Renal pelvis (tissue), 1 donor: ENCODE measurements at regions not wholly inside any gene's neighbourhood (a gene's known extent, or its start where the extent isn't known, plus 50 kb on each side); places are given as distances from the start of the nearest gene placed in this dataset.
"Not testable (repeated sequence)": the region's sequence is repeated elsewhere in the genome, so short reads cannot be mapped to it uniquely, and the experiment has no call there.

Experiments used
- DNase-seq: peaks from one replicate; pipeline ENCODE4 v3.0.0-alpha.2; 2013

DNA sequence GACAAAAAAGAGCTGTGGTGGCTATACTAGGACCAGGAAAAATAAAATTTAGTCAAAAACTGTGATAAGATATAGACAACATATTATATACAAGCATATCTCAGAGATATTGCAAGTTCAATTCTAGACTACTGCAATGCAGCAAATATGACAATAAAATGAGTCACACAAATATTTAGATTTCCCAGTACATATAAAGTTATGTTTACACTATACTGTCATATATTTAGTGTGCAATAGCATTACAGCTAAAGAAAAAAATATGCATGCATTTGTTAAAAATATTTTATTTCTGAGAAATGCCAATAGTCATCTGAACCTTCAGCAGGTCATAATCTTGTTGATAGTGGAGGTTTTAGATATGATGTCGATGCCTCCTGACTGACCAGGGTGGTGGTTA, 72.1 kb downstream of the AKR1C4 start:
- DNase-seq: no peak

DNA sequence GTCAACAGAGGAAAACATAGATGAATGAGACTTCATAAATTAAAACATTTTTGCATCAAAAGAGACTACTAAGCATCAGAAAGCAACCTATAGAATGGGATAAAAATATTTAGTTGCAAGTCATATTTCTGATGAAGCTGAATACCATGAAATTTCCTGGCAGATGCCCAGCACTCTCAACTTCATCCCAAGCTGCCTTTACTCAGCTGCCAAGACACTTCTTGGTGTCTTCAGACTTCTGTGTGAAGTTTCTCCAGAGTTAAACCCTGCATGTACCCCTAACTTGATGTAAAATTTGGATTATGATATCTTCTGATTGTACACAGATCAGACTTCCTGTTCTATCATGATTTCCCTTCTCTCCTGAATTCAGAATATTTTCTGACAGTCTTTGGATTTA, 73.2 kb downstream of the AKR1C4 start:
- no peak for DNase-seq

DNA sequence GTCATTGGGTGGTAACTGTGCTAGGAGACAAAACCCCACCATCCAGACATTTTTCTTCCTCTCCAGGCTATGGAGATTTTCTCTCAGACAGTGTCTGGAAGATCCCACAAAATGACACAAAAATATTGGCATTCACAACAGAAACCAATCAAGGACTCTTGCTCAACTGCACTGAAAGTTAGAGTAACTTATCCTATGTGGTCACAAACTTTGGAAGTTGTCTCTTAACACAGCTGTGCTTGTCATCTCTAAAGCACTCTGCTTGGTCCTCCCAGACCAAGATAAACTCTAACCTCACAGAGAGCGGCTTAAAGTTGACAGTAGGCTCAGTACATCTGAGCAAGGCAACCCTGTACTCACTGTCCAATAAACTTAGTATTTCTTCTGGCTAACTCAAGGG, 74.9 kb downstream of the AKR1C4 start:
- no peak for DNase-seq

DNA sequence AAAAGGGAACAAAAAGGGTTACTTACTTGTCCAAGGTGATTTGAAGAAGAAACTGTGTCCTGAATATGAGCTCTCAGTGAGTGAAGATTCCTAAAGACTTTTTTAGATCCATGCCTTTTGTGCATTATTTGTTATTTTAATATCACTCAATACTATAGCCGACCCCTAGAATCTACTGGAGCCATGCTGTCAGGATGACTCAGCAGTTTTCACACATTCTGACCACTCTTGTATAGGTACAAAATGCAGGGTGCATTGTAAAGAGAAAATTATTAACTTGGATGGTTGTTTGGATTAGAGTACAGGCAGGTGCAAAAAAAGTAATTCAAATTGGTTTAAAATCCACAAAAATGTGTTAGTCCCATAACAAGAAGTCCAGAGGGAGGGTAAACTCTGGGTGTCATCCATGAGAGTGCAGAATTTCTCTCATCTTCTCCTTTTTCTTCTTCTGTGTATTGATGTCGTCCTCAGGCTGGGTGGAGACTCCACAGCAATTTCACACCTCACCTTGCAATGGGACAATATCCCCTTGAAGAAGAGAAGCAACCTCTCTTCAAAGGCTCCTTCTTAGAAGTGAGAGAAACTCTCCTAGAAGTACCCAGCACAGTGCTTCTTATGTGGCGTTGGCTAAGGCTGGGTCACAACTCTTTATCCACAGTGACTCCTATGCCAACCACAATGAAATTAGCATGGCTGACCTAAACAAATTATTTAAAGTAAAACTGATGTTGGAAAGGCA, 75.6 kb downstream of the AKR1C4 start:
- no peak for DNase-seq

DNA sequence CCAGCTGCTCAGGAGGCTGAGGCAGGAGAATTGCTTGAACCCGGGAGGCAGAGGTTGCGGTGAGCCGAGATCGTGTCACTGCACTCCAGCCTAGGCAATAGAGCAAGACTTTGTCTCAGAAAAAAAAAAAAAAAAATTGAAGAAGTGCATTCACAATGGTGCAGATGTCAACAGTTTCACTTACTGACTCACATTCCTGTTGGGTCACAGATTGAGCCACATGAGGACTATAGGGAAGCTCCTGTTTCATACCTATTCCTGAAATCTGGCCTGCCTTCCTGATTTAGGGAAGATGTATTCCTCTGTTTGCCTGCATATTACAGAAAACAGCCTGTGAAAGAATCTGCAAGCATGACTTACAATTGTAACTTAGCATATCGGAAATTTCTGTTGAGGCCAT, 78.2 kb downstream of the AKR1C4 start:
- DNase-seq: no peak

DNA sequence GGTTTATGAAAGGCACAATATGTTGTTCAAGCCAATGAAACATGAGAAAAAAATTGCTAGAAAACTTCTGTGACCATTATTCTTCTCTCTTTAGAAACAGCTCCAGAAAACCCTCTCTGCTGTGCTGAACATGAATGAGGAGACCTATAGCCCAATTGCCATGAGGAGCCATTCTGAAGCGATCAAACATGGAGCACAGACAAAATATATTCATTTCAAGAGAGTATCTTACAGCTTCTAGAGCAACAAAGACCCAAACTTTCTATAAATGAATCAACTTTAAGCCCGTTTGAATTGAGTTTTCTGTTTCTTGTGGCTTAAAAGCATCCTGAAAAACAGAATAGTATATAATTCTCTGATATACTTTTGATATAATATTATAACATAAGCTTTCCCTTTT, 83.4 kb upstream of the UCN3 start:
- no peak for DNase-seq

DNA sequence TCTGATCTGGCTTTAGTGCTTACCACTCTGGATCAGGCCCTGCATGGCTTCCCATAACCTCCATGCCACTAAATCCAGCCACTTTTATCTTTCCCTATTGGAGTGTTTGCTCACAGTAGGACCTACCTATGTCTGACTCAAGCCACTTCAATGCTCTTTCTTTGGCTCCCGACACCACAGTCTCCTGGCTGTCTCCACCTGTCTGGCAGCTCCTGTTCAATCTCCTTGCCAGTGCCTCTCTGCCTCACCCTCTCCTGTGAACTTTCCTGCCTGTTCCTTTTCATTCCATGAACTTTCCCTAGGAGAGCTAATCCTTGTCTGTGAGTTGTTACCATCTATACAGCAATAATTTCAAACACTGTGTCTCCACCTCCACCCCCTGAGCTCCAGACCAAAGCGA, 82.6 kb upstream of the UCN3 start:
- DNase-seq: no peak

DNA sequence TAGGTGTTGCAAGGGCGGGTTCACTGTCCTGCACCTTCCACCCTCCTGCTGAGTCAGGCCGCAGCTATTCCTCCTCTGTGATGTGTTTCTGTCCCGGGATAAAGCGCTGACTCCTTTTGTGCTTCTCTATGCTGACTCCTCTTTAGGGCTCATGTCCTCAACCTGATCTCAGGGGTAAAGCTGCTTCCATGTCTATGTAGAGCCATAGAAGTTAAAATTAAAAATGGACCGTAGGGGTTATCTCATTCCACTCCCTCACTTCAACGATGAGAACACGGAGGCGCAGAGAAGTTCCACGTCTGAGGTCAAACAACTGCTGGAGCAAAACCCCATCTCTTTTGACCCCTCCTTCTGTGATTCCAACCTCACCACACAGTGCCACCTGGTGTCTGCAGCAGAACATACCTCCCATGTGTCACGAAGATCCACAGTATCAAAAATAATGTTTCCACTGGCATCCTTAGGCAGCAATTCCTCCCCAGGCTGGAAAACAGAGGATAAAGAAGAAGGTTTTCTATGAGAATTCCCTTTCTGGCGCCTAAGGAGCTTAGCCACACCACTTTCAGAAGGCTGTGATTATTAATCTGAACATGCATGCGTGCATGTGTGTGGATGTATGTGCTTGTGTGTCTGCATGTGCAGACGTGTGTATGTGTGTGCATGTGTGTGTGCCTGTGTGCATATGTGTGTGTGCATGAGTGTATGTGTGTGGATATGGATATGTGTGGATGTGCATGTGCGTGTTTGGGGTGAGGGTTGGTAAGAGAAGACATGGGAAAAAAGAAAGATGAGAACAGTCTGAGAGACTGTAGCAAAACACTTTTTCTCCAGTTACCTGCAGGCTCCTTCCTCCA, 81.2 kb upstream of the UCN3 start:
- peak; percentile 29 for DNase-seq

- DNase-seq: no peak
Observed at GRCh38 chr10:5284311-5285057, 80.3 kb upstream of the UCN3 start.

- DNase-seq: no peak
Observed at GRCh38 chr10:5285186-5285585, 79.6 kb upstream of the UCN3 start.

DNA sequence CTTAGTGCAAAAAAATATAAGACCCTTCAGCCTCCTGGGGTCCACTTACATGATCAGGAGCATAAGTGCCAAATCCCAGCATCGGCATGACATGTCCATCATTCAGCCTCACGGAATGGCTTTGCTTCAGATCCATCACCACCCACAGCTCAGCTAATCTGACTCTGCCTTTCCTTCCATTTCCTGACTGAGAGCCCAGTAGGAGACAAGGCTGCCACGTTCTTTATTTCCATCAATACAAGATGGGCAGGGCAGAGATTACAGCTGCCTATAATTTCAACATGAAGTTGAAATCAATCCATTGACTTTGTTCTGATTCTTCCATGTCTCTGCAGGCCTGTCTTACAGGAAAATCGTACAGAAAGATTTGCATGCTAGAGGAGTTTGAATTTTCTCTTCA, 76.4 kb upstream of the UCN3 start:
- DNase-seq: no peak

GRCh38 chr10:5289228-5289627, 75.5 kb upstream of the UCN3 start:
- DNase-seq: not testable (repeated sequence)

DNA sequence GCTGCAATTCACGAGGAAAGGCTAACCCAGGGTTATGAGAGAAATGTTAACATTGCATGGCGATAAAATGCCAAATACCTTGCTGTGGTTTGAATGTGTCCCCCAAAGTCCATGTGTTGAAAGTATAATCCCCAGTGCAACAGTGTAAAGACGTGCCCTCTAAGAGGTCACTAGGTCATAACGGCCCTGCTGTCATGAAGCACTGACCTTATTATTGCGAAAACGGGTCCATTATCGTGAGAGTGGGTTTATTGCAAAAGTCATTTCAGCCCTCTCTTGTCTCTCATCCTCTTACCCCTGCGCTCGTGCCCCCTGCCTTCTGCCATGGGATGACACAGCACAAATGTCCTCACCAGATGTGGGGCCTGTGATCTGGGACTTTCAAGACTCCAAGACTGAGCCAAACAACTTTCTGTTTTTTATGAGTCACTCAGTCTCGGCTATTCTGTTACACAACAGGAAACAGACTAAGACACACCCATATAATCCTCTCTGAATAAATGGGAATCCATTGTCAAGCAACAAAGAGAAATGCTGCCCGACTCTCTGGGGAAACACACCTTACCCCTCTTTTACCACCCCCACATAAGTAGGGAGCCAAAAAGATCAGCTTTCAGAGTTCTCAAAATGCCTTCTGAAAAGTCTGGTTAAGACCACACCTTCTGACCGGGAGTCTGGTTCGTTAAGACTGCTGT, 73.1 kb upstream of the UCN3 start:
- no peak for DNase-seq

DNA sequence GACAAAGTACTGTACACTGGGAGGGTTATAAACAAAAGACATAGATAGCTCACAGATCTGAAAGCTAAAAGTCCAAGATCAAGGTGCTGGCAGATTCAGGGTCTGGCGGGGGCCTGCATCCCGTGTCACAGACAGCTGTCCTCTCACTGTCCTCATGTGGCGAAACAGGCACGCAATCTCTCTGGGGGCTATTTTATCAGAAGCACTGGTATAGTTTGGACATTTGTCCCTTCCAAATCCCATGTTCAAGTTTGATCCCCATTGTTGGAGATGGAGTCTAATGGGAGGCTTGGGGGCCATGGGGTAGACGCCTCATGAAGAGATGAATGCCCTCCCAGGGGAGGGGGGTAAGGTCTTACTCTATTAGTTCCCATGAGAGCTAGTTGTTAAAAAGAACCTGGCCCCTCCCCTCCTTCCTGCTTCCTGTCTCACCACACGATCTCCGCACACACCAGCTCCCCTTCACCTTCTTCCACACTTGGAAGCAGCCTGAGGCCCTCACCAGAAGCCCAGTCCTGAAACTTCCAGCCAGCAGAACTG, 72.5 kb upstream of the UCN3 start:
- no peak for DNase-seq

GRCh38 chr10:5292970-5293369, 71.8 kb upstream of the UCN3 start:
- not testable (repeated sequence) for DNase-seq

- DNase-seq: no peak
Observed at GRCh38 chr10:5293691-5294550, 70.8 kb upstream of the UCN3 start.

- DNase-seq: no peak
Observed at GRCh38 chr10:5297466-5297865, 67.3 kb upstream of the UCN3 start.

- no peak for DNase-seq
Observed at GRCh38 chr10:5297996-5298395, 66.8 kb upstream of the UCN3 start.

- no peak for DNase-seq
Observed at GRCh38 chr10:5299950-5300349, 64.8 kb upstream of the UCN3 start.

DNA sequence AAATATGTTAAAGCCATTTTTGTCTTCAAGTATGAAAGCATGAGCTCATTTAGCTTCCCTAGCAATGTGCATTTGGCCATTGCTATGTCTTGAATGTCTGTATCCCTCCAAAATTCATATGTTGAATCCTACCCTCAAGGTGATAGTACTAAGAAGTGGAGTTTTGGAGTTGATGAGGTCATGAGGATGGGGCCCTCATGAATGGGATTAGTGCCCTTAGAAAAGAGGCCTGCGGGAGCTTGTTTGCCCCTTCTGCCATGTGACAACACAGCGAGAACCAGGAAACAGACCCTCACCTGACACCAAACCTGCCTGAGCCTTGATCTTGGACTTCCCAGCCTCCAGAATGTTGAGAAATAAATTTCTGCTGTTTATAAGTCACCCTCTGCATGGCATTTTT, 61.3 kb upstream of the UCN3 start:
- no peak for DNase-seq

DNA sequence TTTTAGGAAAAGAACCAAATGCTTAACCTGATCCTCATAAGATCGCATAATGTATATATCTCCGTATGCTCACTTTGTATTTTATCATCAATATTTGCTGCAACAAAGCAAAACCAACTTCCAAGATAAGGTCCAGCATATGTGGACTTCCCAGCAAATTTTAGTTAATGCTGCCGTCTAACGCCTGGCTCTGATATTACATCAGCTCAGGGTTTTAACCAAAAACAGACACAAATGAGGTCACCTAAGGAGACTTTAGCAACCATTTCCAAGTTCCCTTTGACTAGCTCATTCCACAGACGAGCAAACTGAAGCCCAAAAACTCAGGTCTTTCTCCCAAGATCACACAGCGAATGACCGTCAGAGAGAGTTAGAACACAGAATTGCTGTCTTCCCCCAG, 59.4 kb upstream of the UCN3 start:
- no peak for DNase-seq
